GM06990 (cell line): ENCODE measurements at regions not wholly inside any gene's neighbourhood (a gene's known extent, or its start where the extent isn't known, plus 50 kb on each side); places are given as distances from the start of the nearest gene placed in this dataset.
A peak's percentile ranks its signal among the peaks of the same experiment; 100 is the strongest.

Source experiments
- DNase-seq: peaks from one replicate; pipeline ENCODE4 v3.0.0-alpha.2; 2011; ENCODE audit not compliant: insufficient read length; ENCODE audit errors: extremely low read depth
- H3K27me3 ChIP-seq: replicated peaks from 2 replicates; pipeline ENCODE4 v1.6.0; 2011; ENCODE audit warnings: low read length; ENCODE audit not compliant: control insufficient read depth, insufficient read depth
- H3K36me3 ChIP-seq: 2 replicates; pipeline ENCODE4 v1.5.1; 2011; ENCODE audit warnings: low read length; ENCODE audit not compliant: control insufficient read depth, insufficient read depth
- H3K4me3 ChIP-seq: replicated peaks from 2 replicates; pipeline ENCODE4 v1.5.1; 2011; ENCODE audit warnings: low read depth, mild to moderate bottlenecking, control low read depth, low read length
- CTCF ChIP-seq: IDR thresholded peaks from 2 replicates; pipeline ENCODE4 v1.5.1; 2011; ENCODE audit warnings: low read length, control low read depth, mild to moderate bottlenecking, inconsistent platforms; ENCODE audit not compliant: insufficient read depth, poor library complexity, severe bottlenecking

GRCh38 chr3:159803459-159803858 lies 185.2 kb upstream of the IL12A start:
- Histone ChIP-seq H3K4me3 (no peak overlapping the region), H3K36me3 (no peaks in the 10 kb centered on the region), H3K27me3 (no peaks in the 10 kb centered on the region; the same call in 1 of the 2 replicates)
- DNase-seq: no peak
- TF ChIP-seq CTCF: no peak

GRCh38 chr3:159804726-159805410 lies 183.8 kb upstream of the IL12A start:
- Histone ChIP-seq H3K4me3 (no peak overlapping the region), H3K27me3 (no peaks in the 10 kb centered on the region; the same call in 1 of the 2 replicates), H3K36me3 (no peaks in the 10 kb centered on the region)
- DNase-seq: no peak
- TF ChIP-seq CTCF: peak; percentile 96

- H3K4me3 ChIP-seq: no peak overlapping the region
- no peaks in the 10 kb centered on the region for H3K36me3 ChIP-seq
- DNase-seq: no peak
- H3K27me3 ChIP-seq: no peaks in the 10 kb centered on the region; the same call in 1 of the 2 replicates
- TF ChIP-seq CTCF: no peak
Observed at GRCh38 chr3:159805411-159805772, 183.2 kb upstream of the IL12A start.

GRCh38 chr3:159806412-159806811 lies 182.2 kb upstream of the IL12A start:
- no peak for DNase-seq

DNA sequence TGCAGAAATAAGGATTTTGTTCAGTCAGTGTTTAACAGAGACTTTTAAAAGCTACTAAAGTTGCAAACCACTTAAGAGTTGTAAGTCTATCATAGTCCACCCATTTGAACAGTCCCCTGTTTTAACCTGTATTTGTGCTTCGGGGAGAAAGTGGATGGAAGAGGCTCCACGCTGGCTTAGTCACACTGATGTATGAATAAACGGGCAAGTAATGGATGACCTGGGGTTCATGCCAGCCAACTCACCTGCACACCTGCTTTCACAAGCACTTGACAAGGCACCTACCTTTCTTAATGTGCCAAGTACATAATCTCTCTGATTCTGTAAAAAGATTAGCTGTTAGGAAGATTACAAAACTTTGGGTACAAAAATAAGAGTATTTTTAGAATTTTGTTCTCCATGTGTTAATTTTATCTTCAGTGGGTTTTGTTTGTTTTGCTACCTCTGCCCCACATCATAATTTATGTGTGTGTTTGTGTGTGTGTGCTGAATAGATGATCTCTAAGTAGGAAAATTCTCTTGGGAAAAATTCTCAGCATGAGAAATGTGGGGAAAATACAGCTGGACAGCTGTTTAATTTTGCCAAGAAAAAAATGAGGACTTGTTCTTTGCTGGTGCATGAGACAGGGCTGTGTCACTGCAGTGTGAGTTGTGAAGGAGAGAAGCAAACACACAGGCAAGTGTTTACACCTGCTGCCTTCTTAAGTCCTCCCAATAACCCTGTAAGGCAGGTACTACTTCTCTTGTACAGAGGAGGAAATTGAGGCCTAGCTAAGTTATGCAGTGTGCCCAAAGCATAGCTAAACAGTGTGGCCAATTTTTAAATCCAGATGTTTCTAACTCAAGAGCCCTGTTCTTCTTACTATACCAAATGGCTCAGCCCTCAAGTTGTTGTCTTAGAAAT lies 181.2 kb upstream of the IL12A start:
- Histone ChIP-seq H3K27me3 (no peaks in the 10 kb centered on the region; the same call in 1 of the 2 replicates), H3K4me3 (no peak overlapping the region), H3K36me3 (no peaks in the 10 kb centered on the region)
- no peak for TF ChIP-seq CTCF
- DNase-seq: no peak

More at GRCh38 chr3:159806412-159806811, 182.2 kb upstream of the IL12A start:
- Histone ChIP-seq H3K4me3 (no peak overlapping the region), H3K36me3 (no peaks in the 10 kb centered on the region), H3K27me3 (no peaks in the 10 kb centered on the region; the same call in 1 of the 2 replicates)
- no peak for TF ChIP-seq CTCF
